ENCODE measurements at regions not wholly inside any gene's neighbourhood (a gene's known extent, or its start where the extent isn't known, plus 50 kb on each side); places are given as distances from the start of the nearest gene placed in this dataset.

- intact Hi-C loops (cut with DNase I; ENCODE audit: low total_unique reads): no loop called here
- no peak for DNase-seq
- Histone ChIP-seq H3K27ac (no peak overlapping the region), H3K4me3 (no peak overlapping the region), H3K27me3 (replicated peaks in 1 of 7) (no peaks in the 10 kb centered on the region), H3K4me1 (no peaks in the 10 kb centered on the region), H3K9me3 (no peaks in the 10 kb centered on the region), H3K36me3 (no peaks in the 10 kb centered on the region)
- WGBS, 5 donors: 60 to 74% (median 68%) methylated on average over 5 of the region's 5 CpGs
- TF ChIP-seq POLR2AphosphoS5 (IDR thresholded peaks at IDR 0.05) (no peak), POLR2A (IDR thresholded peaks at IDR 0.05) (no peak), CTCF (IDR thresholded peaks at IDR 0.05 in 8 of 11, conservative IDR thresholded peaks at IDR 0.05 in 3 of 11) (no peak)
Observed at GRCh38 chr7:156400046-156400445, 240.5 kb upstream of the RNF32 start.

GRCh38 chr7:156397249-156397648 is 243.3 kb upstream of the RNF32 start:
- TF ChIP-seq CTCF (IDR thresholded peaks at IDR 0.05 in 8 of 11, conservative IDR thresholded peaks at IDR 0.05 in 3 of 11): no peak
- no peak for TF ChIP-seq POLR2A (IDR thresholded peaks at IDR 0.05)
- TF ChIP-seq POLR2AphosphoS5 (IDR thresholded peaks at IDR 0.05): no peak
- H3K4me3 ChIP-seq: no peak overlapping the region
- intact Hi-C loops (cut with DNase I; ENCODE audit: low total_unique reads): no loop called here
- no peaks in the 10 kb centered on the region for H3K36me3 ChIP-seq
- WGBS, 5 donors: 80 to 86% (median 81%) methylated on average over 19 of the region's 19 CpGs
- DNase-seq: no peak
- no peaks in the 10 kb centered on the region for H3K27me3 ChIP-seq (replicated peaks in 1 of 7)
- peaks cover 0 to 6% (median 2%) of the 10 kb centered on the region in 8 donors for H3K9me3 ChIP-seq
- no peak overlapping the region for H3K27ac ChIP-seq
- H3K4me1 ChIP-seq: no peaks in the 10 kb centered on the region

- Histone ChIP-seq H3K27ac (no peak overlapping the region), H3K4me1 (no peaks in the 10 kb centered on the region), H3K9me3 (peaks cover 0 to 11% (median 2%) of the 10 kb centered on the region in 8 donors), H3K4me3 (no peak overlapping the region), H3K36me3 (no peaks in the 10 kb centered on the region), H3K27me3 (replicated peaks in 1 of 7) (peaks cover 0 to 25% (median 0%) of the 10 kb centered on the region in 7 donors)
- 88 to 91% (median 90%) methylated on average over 22 to 24 of the region's 24 CpGs for WGBS, 5 donors
- no peak for DNase-seq
- intact Hi-C loops (cut with DNase I; ENCODE audit: low total_unique reads): no loop called here
- no peak for TF ChIP-seq POLR2A (IDR thresholded peaks at IDR 0.05)
- no peak for TF ChIP-seq CTCF (IDR thresholded peaks at IDR 0.05 in 8 of 11, conservative IDR thresholded peaks at IDR 0.05 in 3 of 11)
- no peak for TF ChIP-seq POLR2AphosphoS5 (IDR thresholded peaks at IDR 0.05)
Observed at GRCh38 chr7:156389116-156389692, 251.4 kb upstream of the RNF32 start.

- H3K4me3 ChIP-seq: no peak overlapping the region
- H3K9me3 ChIP-seq: no peaks in the 10 kb centered on the region
- intact Hi-C loops (cut with DNase I; ENCODE audit: low total_unique reads): no loop called here
- peaks cover 0 to 26% (median 0%) of the 10 kb centered on the region in 7 donors for H3K27me3 ChIP-seq (replicated peaks in 1 of 7)
- no peaks in the 10 kb centered on the region for H3K36me3 ChIP-seq
- H3K27ac ChIP-seq: no peak overlapping the region
- TF ChIP-seq POLR2AphosphoS5 (IDR thresholded peaks at IDR 0.05): no peak
- no peak for TF ChIP-seq POLR2A (IDR thresholded peaks at IDR 0.05)
- no peak for TF ChIP-seq CTCF (IDR thresholded peaks at IDR 0.05 in 8 of 11, conservative IDR thresholded peaks at IDR 0.05 in 3 of 11)
- 11 to 23% (median 13%) methylated on average over 6 of the region's 6 CpGs for WGBS, 5 donors
- no peaks in the 10 kb centered on the region for H3K4me1 ChIP-seq
- DNase-seq: no peak
Observed at GRCh38 chr7:156386097-156386496, 254.5 kb upstream of the RNF32 start.
